ENCODE measurements at regions not wholly inside any gene's neighbourhood (a gene's known extent, or its start where the extent isn't known, plus 50 kb on each side); places are given as distances from the start of the nearest gene placed in this dataset.

DNA sequence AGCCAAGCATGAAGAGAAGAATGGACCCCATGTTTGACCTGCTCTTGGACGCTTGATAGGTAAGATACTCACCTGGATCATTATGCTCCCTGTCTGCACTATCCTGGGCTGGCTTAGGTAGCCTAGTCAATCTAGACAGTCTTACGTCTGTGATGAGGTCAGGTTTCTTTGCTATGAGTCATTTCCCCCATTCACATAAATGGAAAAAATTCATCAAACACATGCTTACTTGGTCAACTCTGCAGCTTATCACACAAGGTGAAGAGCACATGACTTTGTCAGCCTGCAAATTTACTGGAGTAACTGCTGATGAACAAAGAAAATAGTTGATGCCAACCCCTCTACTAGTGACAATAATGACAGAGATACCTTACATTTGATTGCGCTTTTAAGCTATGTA lies 170.0 kb downstream of the NUFIP1 start (continued):
- TF ChIP-seq ESRRA (IDR thresholded peaks at IDR 0.05; ENCODE audit: borderline replicate concordance, low read length) = no peak

DNA sequence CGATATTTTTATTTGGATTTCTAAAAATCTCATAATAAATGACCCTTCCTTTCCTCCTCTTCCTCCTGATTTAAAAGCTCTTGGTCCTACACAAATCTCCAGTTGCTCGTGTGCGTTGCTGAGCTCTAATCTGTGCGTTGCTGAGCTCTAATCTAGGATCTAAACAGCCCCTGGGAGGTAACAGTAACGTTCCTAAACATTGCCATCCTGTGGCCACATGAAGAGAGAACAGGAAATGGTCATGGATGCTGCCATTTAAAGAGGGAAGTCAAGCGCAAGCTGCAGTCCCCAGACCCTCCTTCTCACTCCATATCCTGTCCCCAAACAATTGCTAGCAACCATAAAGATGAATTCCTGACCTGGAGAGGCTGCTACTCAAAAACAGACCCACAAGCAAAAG lies 170.8 kb downstream of the NUFIP1 start:
- CTCF ChIA-PET = interaction anchor here (0.6 to 1.9 kb wide), 9 partner anchors 12 to 336 kb away, joined by 3 to 5 read pairs (median 3); no protein-coding TSS in a partner anchor
- no peaks in the 10 kb centered on the region for H3K9me3 ChIP-seq
- peak in 1 of 2 experiments; percentile 54 for DNase-seq (ENCODE audit: low read depth in 1 of 2, low spot score in 1 of 2)
- FAIRE-seq = no peak
- no peak overlapping the region; the same call in 2 of the 3 replicates for H3K4me2 ChIP-seq
- 86% methylated on average over 6 of the region's 6 CpGs for WGBS (ENCODE audit: missing lambda C conversion rate)
- POLR2A ChIA-PET = no interaction called here
- peaks cover 62% of the 10 kb centered on the region for H3K4me1 ChIP-seq
- H3K27ac ChIP-seq = peak overlapping the region; percentile 92
- peak in 1 of 2 experiments; percentile 39; a peak in 2 of 5 replicates for TF ChIP-seq RAD21 (conservative IDR thresholded peaks at IDR 0.05 in 1 of 2, IDR thresholded peaks at IDR 0.05 in 1 of 2)
- TF ChIP-seq, protein P1, sequence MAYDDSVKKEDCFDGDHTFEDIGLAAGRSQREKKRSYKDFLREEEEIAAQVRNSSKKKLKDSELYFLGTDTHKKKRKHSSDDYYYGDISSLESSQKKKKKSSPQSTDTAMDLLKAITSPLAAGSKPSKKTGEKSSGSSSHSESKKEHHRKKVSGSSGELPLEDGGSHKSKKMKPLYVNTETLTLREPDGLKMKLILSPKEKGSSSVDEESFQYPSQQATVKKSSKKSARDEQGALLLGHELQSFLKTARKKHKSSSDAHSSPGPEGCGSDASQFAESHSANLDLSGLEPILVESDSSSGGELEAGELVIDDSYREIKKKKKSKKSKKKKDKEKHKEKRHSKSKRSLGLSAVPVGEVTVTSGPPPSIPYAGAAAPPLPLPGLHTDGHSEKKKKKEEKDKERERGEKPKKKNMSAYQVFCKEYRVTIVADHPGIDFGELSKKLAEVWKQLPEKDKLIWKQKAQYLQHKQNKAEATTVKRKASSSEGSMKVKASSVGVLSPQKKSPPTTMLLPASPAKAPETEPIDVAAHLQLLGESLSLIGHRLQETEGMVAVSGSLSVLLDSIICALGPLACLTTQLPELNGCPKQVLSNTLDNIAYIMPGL (CRISPR knock-in tag; IDR thresholded peaks at IDR 0.05; ENCODE audit: borderline replicate concordance) = no peak
- H3K4me3 ChIP-seq = no peak overlapping the region
- ATAC-seq = peak in 1 of 2 experiments; percentile 38; a peak in 3 of 6 replicates

DNA sequence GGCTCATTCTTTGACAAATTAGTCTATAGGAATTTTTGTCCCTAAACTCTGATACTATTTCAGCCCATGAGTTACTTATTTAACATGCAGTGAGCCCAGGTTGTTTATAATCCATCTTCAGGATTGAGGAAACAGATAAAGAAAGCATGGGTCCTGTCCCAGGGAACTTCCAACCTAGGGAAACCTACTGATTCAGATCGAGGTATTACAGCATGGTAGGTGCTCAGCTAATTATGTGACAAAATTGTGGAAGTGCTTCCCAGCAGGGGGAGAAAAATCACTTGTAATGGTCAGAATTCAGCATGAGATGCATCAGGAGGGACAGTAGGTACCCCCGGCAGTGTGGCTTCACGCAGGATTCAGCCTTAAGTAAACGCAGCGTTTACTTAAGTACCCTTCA lies 171.3 kb downstream of the NUFIP1 start:
- CTCF ChIA-PET = interaction anchor here (0.6 to 1.9 kb wide), 8 partner anchors 12 to 335 kb away, joined by 3 to 5 read pairs (median 4); no protein-coding TSS in a partner anchor
- no peak for FAIRE-seq
- ATAC-seq = no peak
- no peak for DNase-seq (ENCODE audit: low read depth in 1 of 2, low spot score in 1 of 2)
- WGBS (ENCODE audit: missing lambda C conversion rate) = 72% methylated on average over 5 of the region's 5 CpGs
- TF ChIP-seq, protein P2, sequence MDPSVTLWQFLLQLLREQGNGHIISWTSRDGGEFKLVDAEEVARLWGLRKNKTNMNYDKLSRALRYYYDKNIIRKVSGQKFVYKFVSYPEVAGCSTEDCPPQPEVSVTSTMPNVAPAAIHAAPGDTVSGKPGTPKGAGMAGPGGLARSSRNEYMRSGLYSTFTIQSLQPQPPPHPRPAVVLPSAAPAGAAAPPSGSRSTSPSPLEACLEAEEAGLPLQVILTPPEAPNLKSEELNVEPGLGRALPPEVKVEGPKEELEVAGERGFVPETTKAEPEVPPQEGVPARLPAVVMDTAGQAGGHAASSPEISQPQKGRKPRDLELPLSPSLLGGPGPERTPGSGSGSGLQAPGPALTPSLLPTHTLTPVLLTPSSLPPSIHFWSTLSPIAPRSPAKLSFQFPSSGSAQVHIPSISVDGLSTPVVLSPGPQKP (IDR thresholded peaks at IDR 0.05; ENCODE audit: low read depth, low read length) = no peak
- no peak for TF ChIP-seq MAZ (IDR thresholded peaks at IDR 0.05; ENCODE audit: borderline replicate concordance, low read depth, low read length)
- TF ChIP-seq POLR2A (IDR thresholded peaks at IDR 0.05; ENCODE audit: low read length) = no peak
- TF ChIP-seq SMC3 (IDR thresholded peaks at IDR 0.05) = no peak
- TF ChIP-seq, protein P3, sequence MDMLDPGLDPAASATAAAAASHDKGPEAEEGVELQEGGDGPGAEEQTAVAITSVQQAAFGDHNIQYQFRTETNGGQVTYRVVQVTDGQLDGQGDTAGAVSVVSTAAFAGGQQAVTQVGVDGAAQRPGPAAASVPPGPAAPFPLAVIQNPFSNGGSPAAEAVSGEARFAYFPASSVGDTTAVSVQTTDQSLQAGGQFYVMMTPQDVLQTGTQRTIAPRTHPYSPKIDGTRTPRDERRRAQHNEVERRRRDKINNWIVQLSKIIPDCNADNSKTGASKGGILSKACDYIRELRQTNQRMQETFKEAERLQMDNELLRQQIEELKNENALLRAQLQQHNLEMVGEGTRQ (IDR thresholded peaks at IDR 0.05) = no peak
- TF ChIP-seq, protein P4, sequence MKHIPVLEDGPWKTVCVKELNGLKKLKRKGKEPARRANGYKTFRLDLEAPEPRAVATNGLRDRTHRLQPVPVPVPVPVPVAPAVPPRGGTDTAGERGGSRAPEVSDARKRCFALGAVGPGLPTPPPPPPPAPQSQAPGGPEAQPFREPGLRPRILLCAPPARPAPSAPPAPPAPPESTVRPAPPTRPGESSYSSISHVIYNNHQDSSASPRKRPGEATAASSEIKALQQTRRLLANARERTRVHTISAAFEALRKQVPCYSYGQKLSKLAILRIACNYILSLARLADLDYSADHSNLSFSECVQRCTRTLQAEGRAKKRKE (CRISPR knock-in tag; IDR thresholded peaks at IDR 0.05; ENCODE audit: low read depth) = no peak
- no peak for TF ChIP-seq HDAC2 (IDR thresholded peaks at IDR 0.05)
- TF ChIP-seq RCOR1 (IDR thresholded peaks at IDR 0.05; ENCODE audit: low read depth, low read length) = no peak
- TF ChIP-seq, protein P5, sequence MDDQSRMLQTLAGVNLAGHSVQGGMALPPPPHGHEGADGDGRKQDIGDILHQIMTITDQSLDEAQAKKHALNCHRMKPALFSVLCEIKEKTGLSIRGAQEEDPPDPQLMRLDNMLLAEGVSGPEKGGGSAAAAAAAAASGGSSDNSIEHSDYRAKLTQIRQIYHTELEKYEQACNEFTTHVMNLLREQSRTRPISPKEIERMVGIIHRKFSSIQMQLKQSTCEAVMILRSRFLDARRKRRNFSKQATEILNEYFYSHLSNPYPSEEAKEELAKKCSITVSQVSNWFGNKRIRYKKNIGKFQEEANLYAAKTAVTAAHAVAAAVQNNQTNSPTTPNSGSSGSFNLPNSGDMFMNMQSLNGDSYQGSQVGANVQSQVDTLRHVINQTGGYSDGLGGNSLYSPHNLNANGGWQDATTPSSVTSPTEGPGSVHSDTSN (IDR thresholded peaks at IDR 0.05) = no peak
- TF ChIP-seq EP300 (IDR thresholded peaks at IDR 0.05) = no peak
- TF ChIP-seq POLR2AphosphoS2 (conservative IDR thresholded peaks at IDR 0.05; ENCODE audit: low read length) = no peak
- TF ChIP-seq, protein P1 (CRISPR knock-in tag; IDR thresholded peaks at IDR 0.05; ENCODE audit: borderline replicate concordance) = no peak
- TF ChIP-seq, protein P6, sequence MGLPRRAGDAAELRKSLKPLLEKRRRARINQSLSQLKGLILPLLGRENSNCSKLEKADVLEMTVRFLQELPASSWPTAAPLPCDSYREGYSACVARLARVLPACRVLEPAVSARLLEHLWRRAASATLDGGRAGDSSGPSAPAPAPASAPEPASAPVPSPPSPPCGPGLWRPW (IDR thresholded peaks at IDR 0.05) = no peak
- TF ChIP-seq GATA3 (IDR thresholded peaks at IDR 0.05; ENCODE audit: borderline replicate concordance) = no peak
- no peak for TF ChIP-seq CBX2 (IDR thresholded peaks at IDR 0.05; ENCODE audit: borderline replicate concordance, low read depth)
- no peak for TF ChIP-seq EHMT2 (IDR thresholded peaks at IDR 0.05; ENCODE audit: low read depth)
- Histone ChIP-seq H3K4me1 (peaks cover 62% of the 10 kb centered on the region), H3K4me2 (peak overlapping the region; percentile 55; the same call in 1 of the 3 replicates), H3K27ac (peak overlapping the region; percentile 92), H3K4me3 (no peak overlapping the region), H3K9me3 (no peaks in the 10 kb centered on the region)
- POLR2A ChIA-PET = no interaction called here
